ENCODE measurements at regions not wholly inside any gene's neighbourhood (a gene's known extent, or its start where the extent isn't known, plus 50 kb on each side); places are given as distances from the start of the nearest gene placed in this dataset.

GRCh38 chr16:6146874-6147425 lies 1049.4 kb upstream of the EEF2KMT start:
- TF ChIP-seq POLR2A (IDR thresholded peaks at IDR 0.05), result no peak
- TF ChIP-seq, protein P1, sequence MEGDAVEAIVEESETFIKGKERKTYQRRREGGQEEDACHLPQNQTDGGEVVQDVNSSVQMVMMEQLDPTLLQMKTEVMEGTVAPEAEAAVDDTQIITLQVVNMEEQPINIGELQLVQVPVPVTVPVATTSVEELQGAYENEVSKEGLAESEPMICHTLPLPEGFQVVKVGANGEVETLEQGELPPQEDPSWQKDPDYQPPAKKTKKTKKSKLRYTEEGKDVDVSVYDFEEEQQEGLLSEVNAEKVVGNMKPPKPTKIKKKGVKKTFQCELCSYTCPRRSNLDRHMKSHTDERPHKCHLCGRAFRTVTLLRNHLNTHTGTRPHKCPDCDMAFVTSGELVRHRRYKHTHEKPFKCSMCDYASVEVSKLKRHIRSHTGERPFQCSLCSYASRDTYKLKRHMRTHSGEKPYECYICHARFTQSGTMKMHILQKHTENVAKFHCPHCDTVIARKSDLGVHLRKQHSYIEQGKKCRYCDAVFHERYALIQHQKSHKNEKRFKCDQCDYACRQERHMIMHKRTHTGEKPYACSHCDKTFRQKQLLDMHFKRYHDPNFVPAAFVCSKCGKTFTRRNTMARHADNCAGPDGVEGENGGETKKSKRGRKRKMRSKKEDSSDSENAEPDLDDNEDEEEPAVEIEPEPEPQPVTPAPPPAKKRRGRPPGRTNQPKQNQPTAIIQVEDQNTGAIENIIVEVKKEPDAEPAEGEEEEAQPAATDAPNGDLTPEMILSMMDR (IDR thresholded peaks at IDR 0.05), result no peak

Data from heart left ventricle (tissue), 13 donors.